ENCODE measurements at regions not wholly inside any gene's neighbourhood (a gene's known extent, or its start where the extent isn't known, plus 50 kb on each side); places are given as distances from the start of the nearest gene placed in this dataset.

DNA sequence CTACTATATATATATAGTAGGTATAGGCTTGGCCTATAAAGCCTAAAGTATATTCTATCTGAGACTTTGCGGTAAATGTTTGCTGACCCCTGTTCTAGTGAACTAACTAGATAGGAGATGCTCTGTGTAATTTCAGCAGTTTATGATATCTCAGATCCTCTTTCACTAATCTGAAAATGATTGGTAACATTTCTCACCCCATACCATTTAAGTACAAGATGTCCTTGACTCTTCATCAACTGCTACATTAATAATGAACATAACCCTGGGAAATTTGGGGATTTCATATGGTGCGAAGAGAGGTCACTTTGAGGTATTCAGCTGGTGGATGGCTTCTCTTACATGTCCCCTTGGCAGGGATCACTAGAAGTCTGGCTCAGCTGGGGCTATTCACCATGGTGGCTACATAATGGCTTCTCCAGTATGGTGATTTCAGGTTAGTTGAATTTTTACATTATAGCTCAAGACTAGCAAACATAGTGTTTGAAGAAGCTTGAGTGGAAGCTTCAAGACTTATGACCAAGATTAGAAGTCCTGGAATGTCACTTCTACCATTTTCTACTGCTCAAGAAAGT, 103.6 kb upstream of the MYCBP2 start:
- Histone ChIP-seq H3K36me3 (ENCODE audit: control insufficient read depth, insufficient read depth, low read length) (no peaks in the 10 kb centered on the region), H3K4me1 (replicated peaks in 1 of 2; ENCODE audit: control insufficient read depth in 2 of 2, insufficient read depth in 2 of 2, low read length in 2 of 2) (no peaks in the 10 kb centered on the region), H2AFZ (ENCODE audit: low read depth, low read length) (no peak overlapping the region), H3K9me1 (ENCODE audit: control insufficient read depth, insufficient read depth, low read length) (no peaks in the 10 kb centered on the region), H3K4me2 (ENCODE audit: insufficient read depth, low read length) (no peak overlapping the region), H3K27ac (ENCODE audit: extremely low read depth, low read depth, low read length) (no peak overlapping the region), H3K9ac (ENCODE audit: insufficient read depth in 1 of 2, low read depth in 2 of 2, low read length in 2 of 2) (no peak overlapping the region), H4K20me1 (replicated peaks; ENCODE audit: control insufficient read depth, insufficient read depth, low read length) (no peaks in the 10 kb centered on the region), H3K4me3 (no peak overlapping the region), H3K9me3 (replicated peaks; ENCODE audit: control insufficient read depth, insufficient read depth, low read depth, low read length) (no peaks in the 10 kb centered on the region), H3K27me3 (ENCODE audit: control insufficient read depth in 2 of 2, insufficient read depth in 2 of 2, low read length in 2 of 2) (no peaks in the 10 kb centered on the region), H3K79me2 (ENCODE audit: control insufficient read depth, insufficient read depth, low read length) (no peaks in the 10 kb centered on the region)
- in situ Hi-C loops (cut with MboI) (no loop called here), intact Hi-C loops (cut with micrococcal nuclease) (no loop called here)
- ChIA-PET CTCF (ENCODE audit: low intra/inter-chr PET ratio) (no interaction called here), POLR2A (interaction anchor here (0.6 kb wide), 1 partner anchor 542 kb away, joined by 3 read pairs; no protein-coding TSS in a partner anchor)
- BruUV-seq (replicated peaks): no TSS peak
- DNase-seq (ENCODE audit: extremely low read depth in 1 of 4, low spot score in 3 of 4): no peak
- FAIRE-seq: no peak
- WGBS (ENCODE audit: insufficient coverage, low coverage, missing lambda C conversion rate): 53% methylated on average over 2 of the region's 2 CpGs
- ATAC-seq: no peak
- TF ChIP-seq U2AF1 (optimal IDR thresholded peaks at IDR 0.05; ENCODE audit: low read depth, low read length) (no peak), ZNF140 (CRISPR knock-in tag; IDR thresholded peaks at IDR 0.05) (no peak), FOXM1 (IDR thresholded peaks at IDR 0.05; ENCODE audit: low read depth) (no peak), FOXM1 (CRISPR knock-in tag; IDR thresholded peaks at IDR 0.05; ENCODE audit: low read depth) (no peak), MYNN (IDR thresholded peaks at IDR 0.05) (no peak), MYNN (CRISPR knock-in tag; IDR thresholded peaks at IDR 0.05) (no peak), ZBTB49 (CRISPR knock-in tag; IDR thresholded peaks at IDR 0.05; ENCODE audit: borderline replicate concordance) (no peak), U2AF2 (optimal IDR thresholded peaks at IDR 0.05; ENCODE audit: low read depth, low read length) (no peak), GATAD2B (IDR thresholded peaks at IDR 0.05; ENCODE audit: borderline replicate concordance) (no peak), ATF7 (IDR thresholded peaks at IDR 0.05) (no peak), FIP1L1 (IDR thresholded peaks at IDR 0.05; ENCODE audit: low read depth, low read length, poor library complexity, severe bottlenecking) (no peak), GTF3C2 (IDR thresholded peaks at IDR 0.05; ENCODE audit: borderline replicate concordance, extremely low read depth, insufficient read length) (no peak), ZNF512 (tag; IDR thresholded peaks at IDR 0.05) (no peak), RNF2 (IDR thresholded peaks at IDR 0.05) (no peak)

Data from K562 (cell line).